MCF 10A (cell line): ENCODE measurements at regions not wholly inside any gene's neighbourhood (a gene's known extent, or its start where the extent isn't known, plus 50 kb on each side); places are given as distances from the start of the nearest gene placed in this dataset.
A peak's percentile ranks its signal among the peaks of the same experiment; 100 is the strongest.
"Not testable (repeated sequence)": the region's sequence is repeated elsewhere in the genome, so short reads cannot be mapped to it uniquely, and the experiment has no call there.

Source experiments
- BruUV-seq: library from RNA; stranded (reverse); fragments of 400-500 nt; replicated peaks from 2 replicates; lab custom pipeline; 2021; lab: Mats Ljungman, UMichigan
- CTCF ChIA-PET: fragments of 300-600 bp; sonication (Branson Sonifier 250); formaldehyde crosslinking; extraction: SDS; loops from one replicate; lab custom pipeline; 2021; ENCODE audit warnings: antibody characterized with exemption, inconsistent platforms; lab: Yijun Ruan, JAX
- POLR2A ChIA-PET: fragments of 300-600, 350-650 bp; sonication (Branson Sonifier 250); formaldehyde crosslinking; extraction: SDS; loops from one replicate; lab custom pipeline; 2020; ENCODE audit warnings: antibody characterized with exemption, inconsistent platforms; lab: Yijun Ruan, JAX
- DNase-seq: peaks from one replicate; pipeline ENCODE4 v3.0.0-alpha.2; 2018; ENCODE audit not compliant: unreplicated experiment
- H3K27ac Mint-ChIP-seq: one replicate; pipeline ENCODE4 v1.8.0; 2022; ENCODE audit warnings: mild to moderate bottlenecking, low read depth, mixed read lengths; ENCODE audit not compliant: unreplicated experiment
- H3K27me3 Mint-ChIP-seq: one replicate; pipeline ENCODE4 v1.8.0; 2022; ENCODE audit warnings: mixed read lengths; ENCODE audit not compliant: insufficient read depth, unreplicated experiment
- H3K36me3 Mint-ChIP-seq: one replicate; pipeline ENCODE4 v1.8.0; 2022; ENCODE audit warnings: mild to moderate bottlenecking, moderate library complexity, mixed read lengths; ENCODE audit not compliant: insufficient read depth, unreplicated experiment
- H3K4me1 Mint-ChIP-seq: one replicate; pipeline ENCODE4 v1.8.0; 2022; ENCODE audit warnings: mixed read lengths; ENCODE audit not compliant: insufficient read depth, unreplicated experiment
- H3K4me3 Mint-ChIP-seq: one replicate; pipeline ENCODE4 v1.8.0; 2022; ENCODE audit warnings: mild to moderate bottlenecking, moderate library complexity, mixed read lengths; ENCODE audit not compliant: unreplicated experiment
- H3K9me3 Mint-ChIP-seq: one replicate; pipeline ENCODE4 v1.8.0; 2022; ENCODE audit warnings: mixed read lengths; ENCODE audit not compliant: unreplicated experiment
- CTCF ChIP-seq: fragments of 200-600 bp; IDR thresholded peaks from one replicate; pipeline ENCODE4 v1.8.0; 2022; ENCODE audit warnings: antibody characterized with exemption, mild to moderate bottlenecking; ENCODE audit not compliant: unreplicated experiment
- intact Hi-C: fragments of 100-400 bp; cut with micrococcal nuclease; formaldehyde crosslinking; loops from 2 replicates; pipeline ENCODE4 v1.14.1; 2022

GRCh38 chr12:33944703-33945437, 77.4 kb upstream of the ALG10 start:
- Mint-ChIP-seq H3K27ac (no peak overlapping the region), H3K4me1 (no peaks in the 10 kb centered on the region), H3K27me3 (no peaks in the 10 kb centered on the region), H3K36me3 (no peaks in the 10 kb centered on the region), H3K4me3 (no peak overlapping the region), H3K9me3 (peaks cover 15% of the 10 kb centered on the region)
- ChIA-PET POLR2A (no interaction called here), CTCF (interaction anchor here (0.5 kb wide), 1 partner anchor 10 kb away, joined by 3 read pairs; no protein-coding TSS in a partner anchor)
- no peak for TF ChIP-seq CTCF
- no TSS peak for BruUV-seq
- no peak for DNase-seq
- intact Hi-C loops: no loop called here

GRCh38 chr12:33945438-33945784, 76.9 kb upstream of the ALG10 start:
- POLR2A ChIA-PET: no interaction called here
- peaks cover 19% of the 10 kb centered on the region for H3K9me3 Mint-ChIP-seq
- intact Hi-C loops: no loop called here
- no peak overlapping the region for H3K27ac Mint-ChIP-seq
- no peak overlapping the region for H3K4me3 Mint-ChIP-seq
- H3K4me1 Mint-ChIP-seq: no peaks in the 10 kb centered on the region
- no peak for TF ChIP-seq CTCF
- no TSS peak for BruUV-seq
- no peak for DNase-seq
- no peaks in the 10 kb centered on the region for H3K27me3 Mint-ChIP-seq
- H3K36me3 Mint-ChIP-seq: no peaks in the 10 kb centered on the region
- CTCF ChIA-PET: interaction anchor here (0.6 kb wide), 1 partner anchor 227 kb away, joined by 5 read pairs; no protein-coding TSS in a partner anchor

- CTCF ChIA-PET, DNase-seq, H3K36me3 Mint-ChIP-seq, H3K4me3 Mint-ChIP-seq, H3K9me3 Mint-ChIP-seq, H3K27ac Mint-ChIP-seq, H3K4me1 Mint-ChIP-seq, BruUV-seq, POLR2A ChIA-PET, H3K27me3 Mint-ChIP-seq, intact Hi-C loops: not testable (repeated sequence)
Observed at GRCh38 chr12:33966219-33966618, 56.1 kb upstream of the ALG10 start.

- CTCF ChIA-PET: no interaction called here
- Mint-ChIP-seq H3K9me3 (no peaks in the 10 kb centered on the region), H3K27ac (peak overlapping the region; percentile 63), H3K27me3 (no peaks in the 10 kb centered on the region), H3K4me3 (no peak overlapping the region), H3K36me3 (no peaks in the 10 kb centered on the region), H3K4me1 (peaks cover 10% of the 10 kb centered on the region)
- peak; percentile 27 for DNase-seq
- intact Hi-C loops: no loop called here
- POLR2A ChIA-PET: interaction anchor here (0.5 to 1.1 kb wide), 2 partner anchors 16 to 138 kb away, joined by 3 read pairs; no protein-coding TSS in a partner anchor
- BruUV-seq: no TSS peak
- no peak for TF ChIP-seq CTCF
Observed at GRCh38 chr12:33967760-33968159, 54.5 kb upstream of the ALG10 start.
